ENCODE measurements at regions not wholly inside any gene's neighbourhood (a gene's known extent, or its start where the extent isn't known, plus 50 kb on each side); places are given as distances from the start of the nearest gene placed in this dataset.

- H3K27me3 ChIP-seq (ENCODE audit: control insufficient read depth in 2 of 2, insufficient read depth in 2 of 2, low read length in 2 of 2): no peaks in the 10 kb centered on the region
- FAIRE-seq (no peak), DNase-seq (ENCODE audit: extremely low read depth in 1 of 4, low spot score in 3 of 4) (no peak), ATAC-seq (no peak)
- no peaks in the 10 kb centered on the region for H4K20me1 ChIP-seq (replicated peaks; ENCODE audit: control insufficient read depth, insufficient read depth, low read length)
- POLR2A ChIA-PET: interaction anchor here (0.6 to 0.7 kb wide), 2 partner anchors 9 to 15 kb away, joined by 3 to 4 read pairs; no protein-coding TSS in a partner anchor
- in situ Hi-C loops (cut with MboI) (no loop called here), intact Hi-C loops (cut with micrococcal nuclease) (no loop called here)
- H3K4me3 ChIP-seq: no peak overlapping the region
- no peaks in the 10 kb centered on the region for H3K79me2 ChIP-seq (ENCODE audit: control insufficient read depth, insufficient read depth, low read length)
- CTCF ChIA-PET (ENCODE audit: low intra/inter-chr PET ratio): no interaction called here
- TF ChIP-seq, protein P1, sequence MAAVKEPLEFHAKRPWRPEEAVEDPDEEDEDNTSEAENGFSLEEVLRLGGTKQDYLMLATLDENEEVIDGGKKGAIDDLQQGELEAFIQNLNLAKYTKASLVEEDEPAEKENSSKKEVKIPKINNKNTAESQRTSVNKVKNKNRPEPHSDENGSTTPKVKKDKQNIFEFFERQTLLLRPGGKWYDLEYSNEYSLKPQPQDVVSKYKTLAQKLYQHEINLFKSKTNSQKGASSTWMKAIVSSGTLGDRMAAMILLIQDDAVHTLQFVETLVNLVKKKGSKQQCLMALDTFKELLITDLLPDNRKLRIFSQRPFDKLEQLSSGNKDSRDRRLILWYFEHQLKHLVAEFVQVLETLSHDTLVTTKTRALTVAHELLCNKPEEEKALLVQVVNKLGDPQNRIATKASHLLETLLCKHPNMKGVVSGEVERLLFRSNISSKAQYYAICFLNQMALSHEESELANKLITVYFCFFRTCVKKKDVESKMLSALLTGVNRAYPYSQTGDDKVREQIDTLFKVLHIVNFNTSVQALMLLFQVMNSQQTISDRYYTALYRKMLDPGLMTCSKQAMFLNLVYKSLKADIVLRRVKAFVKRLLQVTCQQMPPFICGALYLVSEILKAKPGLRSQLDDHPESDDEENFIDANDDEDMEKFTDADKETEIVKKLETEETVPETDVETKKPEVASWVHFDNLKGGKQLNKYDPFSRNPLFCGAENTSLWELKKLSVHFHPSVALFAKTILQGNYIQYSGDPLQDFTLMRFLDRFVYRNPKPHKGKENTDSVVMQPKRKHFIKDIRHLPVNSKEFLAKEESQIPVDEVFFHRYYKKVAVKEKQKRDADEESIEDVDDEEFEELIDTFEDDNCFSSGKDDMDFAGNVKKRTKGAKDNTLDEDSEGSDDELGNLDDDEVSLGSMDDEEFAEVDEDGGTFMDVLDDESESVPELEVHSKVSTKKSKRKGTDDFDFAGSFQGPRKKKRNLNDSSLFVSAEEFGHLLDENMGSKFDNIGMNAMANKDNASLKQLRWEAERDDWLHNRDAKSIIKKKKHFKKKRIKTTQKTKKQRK (IDR thresholded peaks at IDR 0.05; ENCODE audit: borderline replicate concordance, low read depth, low read length): no peak
- TF ChIP-seq TEAD4 (IDR thresholded peaks at IDR 0.05; ENCODE audit: low read length): no peak
- TF ChIP-seq TEAD4 (CRISPR knock-in tag; IDR thresholded peaks at IDR 0.05; ENCODE audit: borderline replicate concordance): no peak
- TF ChIP-seq MCM7 (IDR thresholded peaks at IDR 0.05): no peak
- no peak for TF ChIP-seq SAFB (IDR thresholded peaks at IDR 0.05; ENCODE audit: borderline replicate concordance, low read depth, low read length)
- no peak overlapping the region for H2AFZ ChIP-seq (ENCODE audit: low read depth, low read length)
- no peak overlapping the region for H3K27ac ChIP-seq (ENCODE audit: extremely low read depth, low read depth, low read length)
- no peaks in the 10 kb centered on the region for H3K9me3 ChIP-seq (replicated peaks; ENCODE audit: control insufficient read depth, insufficient read depth, low read depth, low read length)
- H3K4me2 ChIP-seq (ENCODE audit: insufficient read depth, low read length): no peak overlapping the region
- BruUV-seq (replicated peaks): no TSS peak
- no peaks in the 10 kb centered on the region for H3K36me3 ChIP-seq (ENCODE audit: control insufficient read depth, insufficient read depth, low read length)
- H3K4me1 ChIP-seq (replicated peaks in 1 of 2; ENCODE audit: control insufficient read depth in 2 of 2, insufficient read depth in 2 of 2, low read length in 2 of 2): no peaks in the 10 kb centered on the region
- H3K9ac ChIP-seq (ENCODE audit: insufficient read depth in 1 of 2, low read depth in 2 of 2, low read length in 2 of 2): no peak overlapping the region
- no peaks in the 10 kb centered on the region for H3K9me1 ChIP-seq (ENCODE audit: control insufficient read depth, insufficient read depth, low read length)
These were observed 59.3 kb upstream of the IZUMO1R start for GRCh38 chr11:94245121-94245520.
